Endothelial cell of umbilical vein (primary cell): ENCODE measurements at regions not wholly inside any gene's neighbourhood (a gene's known extent, or its start where the extent isn't known, plus 50 kb on each side); places are given as distances from the start of the nearest gene placed in this dataset.

Experiments
- FOS ChIP-seq: IDR thresholded peaks from 2 replicates; pipeline ENCODE4 v1.6.1; 2011; ENCODE audit warnings: mild to moderate bottlenecking, low read length, moderate library complexity, borderline replicate concordance; ENCODE audit not compliant: insufficient read depth
- JUN ChIP-seq: IDR thresholded peaks from 2 replicates; pipeline ENCODE4 v1.6.1; 2011; ENCODE audit warnings: borderline replicate concordance, low read depth; ENCODE audit not compliant: insufficient read length, insufficient read depth
- POLR2A ChIP-seq: IDR thresholded peaks from 2 replicates; pipeline ENCODE4 v1.6.1; 2012; ENCODE audit warnings: low read depth, mild to moderate bottlenecking, control low read depth, low read length
- TF ChIP-seq, protein P1 (sequence below), 2 donors: IDR thresholded peaks; 1 replicate in 1 of 2; 2 replicates in 1 of 2; pipeline ENCODE4 v1.5.1; 2011; ENCODE audit warnings: low read length in 2 of 2, mild to moderate bottlenecking in 2 of 2, moderate library complexity in 2 of 2, control low read depth in 1 of 2, inconsistent platforms in 1 of 2, low read depth in 1 of 2; ENCODE audit not compliant: insufficient read depth in 1 of 2; ENCODE audit errors: extremely low read depth in 1 of 2
- TF ChIP-seq, protein P2 (sequence below): IDR thresholded peaks from 2 replicates; pipeline ENCODE4 v1.6.1; 2011; ENCODE audit not compliant: insufficient read depth, insufficient read length

DNA sequence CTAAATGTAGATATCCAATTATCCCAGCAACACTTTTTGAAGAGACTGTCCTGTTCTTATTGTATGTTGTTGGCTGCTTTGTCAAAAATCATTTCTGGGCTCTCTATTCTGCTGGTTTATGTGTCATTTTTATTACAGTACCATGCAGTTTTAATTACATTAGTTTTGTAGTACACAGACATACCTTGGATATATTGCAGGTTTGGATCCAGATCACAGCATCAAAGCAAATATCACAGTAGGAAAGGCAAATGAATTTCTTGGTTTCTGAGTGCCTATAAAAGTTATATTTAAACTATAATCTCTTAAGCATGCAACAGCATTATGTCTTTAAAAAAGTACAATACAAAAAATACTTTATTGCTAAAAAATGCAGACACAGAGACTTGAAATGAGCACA, 564.2 kb upstream of the MIR17HG start:
- TF ChIP-seq, protein P1, sequence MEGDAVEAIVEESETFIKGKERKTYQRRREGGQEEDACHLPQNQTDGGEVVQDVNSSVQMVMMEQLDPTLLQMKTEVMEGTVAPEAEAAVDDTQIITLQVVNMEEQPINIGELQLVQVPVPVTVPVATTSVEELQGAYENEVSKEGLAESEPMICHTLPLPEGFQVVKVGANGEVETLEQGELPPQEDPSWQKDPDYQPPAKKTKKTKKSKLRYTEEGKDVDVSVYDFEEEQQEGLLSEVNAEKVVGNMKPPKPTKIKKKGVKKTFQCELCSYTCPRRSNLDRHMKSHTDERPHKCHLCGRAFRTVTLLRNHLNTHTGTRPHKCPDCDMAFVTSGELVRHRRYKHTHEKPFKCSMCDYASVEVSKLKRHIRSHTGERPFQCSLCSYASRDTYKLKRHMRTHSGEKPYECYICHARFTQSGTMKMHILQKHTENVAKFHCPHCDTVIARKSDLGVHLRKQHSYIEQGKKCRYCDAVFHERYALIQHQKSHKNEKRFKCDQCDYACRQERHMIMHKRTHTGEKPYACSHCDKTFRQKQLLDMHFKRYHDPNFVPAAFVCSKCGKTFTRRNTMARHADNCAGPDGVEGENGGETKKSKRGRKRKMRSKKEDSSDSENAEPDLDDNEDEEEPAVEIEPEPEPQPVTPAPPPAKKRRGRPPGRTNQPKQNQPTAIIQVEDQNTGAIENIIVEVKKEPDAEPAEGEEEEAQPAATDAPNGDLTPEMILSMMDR (IDR thresholded peaks at IDR 0.05; ENCODE audit: extremely low read depth in 1 of 2, insufficient read depth in 1 of 2, low read depth in 1 of 2, low read length in 2 of 2) = no peak
- TF ChIP-seq JUN = no peak
- TF ChIP-seq POLR2A = no peak
- TF ChIP-seq, protein P2, sequence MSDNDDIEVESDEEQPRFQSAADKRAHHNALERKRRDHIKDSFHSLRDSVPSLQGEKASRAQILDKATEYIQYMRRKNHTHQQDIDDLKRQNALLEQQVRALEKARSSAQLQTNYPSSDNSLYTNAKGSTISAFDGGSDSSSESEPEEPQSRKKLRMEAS = no peak
- TF ChIP-seq FOS = no peak
